AG04449 (cell line): ENCODE measurements at regions not wholly inside any gene's neighbourhood (a gene's known extent, or its start where the extent isn't known, plus 50 kb on each side); places are given as distances from the start of the nearest gene placed in this dataset.

Source experiments
- CTCF ChIA-PET: fragments of 350-600 bp; formaldehyde crosslinking; extraction: SDS; loops from one replicate; lab custom pipeline; 2021; ENCODE audit warnings: antibody characterized with exemption; lab: Yijun Ruan, JAX
- POLR2A ChIA-PET: fragments of 400-600, 350-600 bp; formaldehyde crosslinking; extraction: SDS; loops from one replicate; lab custom pipeline; 2020; ENCODE audit warnings: antibody characterized with exemption, inconsistent platforms; lab: Yijun Ruan, JAX
- DNase-seq: peaks from one replicate; pipeline ENCODE4 v3.0.0-alpha.2; 2010; ENCODE audit warnings: low read depth, low spot score
- H3K4me3 ChIP-seq: 2 replicates; pipeline ENCODE4 v1.5.1; 2011; ENCODE audit warnings: low read depth, mild to moderate bottlenecking, control low read depth, low read length
- TF ChIP-seq, protein P1 (sequence below): IDR thresholded peaks from one replicate; pipeline ENCODE4 v1.5.1; 2011; ENCODE audit warnings: mild to moderate bottlenecking, moderate library complexity, low read length, control low read depth, inconsistent platforms; ENCODE audit not compliant: insufficient read depth; ENCODE audit errors: missing control alignments

- POLR2A ChIA-PET = no interaction called here
- CTCF ChIA-PET = no interaction called here
- TF ChIP-seq, protein P1, sequence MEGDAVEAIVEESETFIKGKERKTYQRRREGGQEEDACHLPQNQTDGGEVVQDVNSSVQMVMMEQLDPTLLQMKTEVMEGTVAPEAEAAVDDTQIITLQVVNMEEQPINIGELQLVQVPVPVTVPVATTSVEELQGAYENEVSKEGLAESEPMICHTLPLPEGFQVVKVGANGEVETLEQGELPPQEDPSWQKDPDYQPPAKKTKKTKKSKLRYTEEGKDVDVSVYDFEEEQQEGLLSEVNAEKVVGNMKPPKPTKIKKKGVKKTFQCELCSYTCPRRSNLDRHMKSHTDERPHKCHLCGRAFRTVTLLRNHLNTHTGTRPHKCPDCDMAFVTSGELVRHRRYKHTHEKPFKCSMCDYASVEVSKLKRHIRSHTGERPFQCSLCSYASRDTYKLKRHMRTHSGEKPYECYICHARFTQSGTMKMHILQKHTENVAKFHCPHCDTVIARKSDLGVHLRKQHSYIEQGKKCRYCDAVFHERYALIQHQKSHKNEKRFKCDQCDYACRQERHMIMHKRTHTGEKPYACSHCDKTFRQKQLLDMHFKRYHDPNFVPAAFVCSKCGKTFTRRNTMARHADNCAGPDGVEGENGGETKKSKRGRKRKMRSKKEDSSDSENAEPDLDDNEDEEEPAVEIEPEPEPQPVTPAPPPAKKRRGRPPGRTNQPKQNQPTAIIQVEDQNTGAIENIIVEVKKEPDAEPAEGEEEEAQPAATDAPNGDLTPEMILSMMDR = no peak
Observed at GRCh38 chr12:39240587-39240986, 202.3 kb downstream of the KIF21A start.

DNA sequence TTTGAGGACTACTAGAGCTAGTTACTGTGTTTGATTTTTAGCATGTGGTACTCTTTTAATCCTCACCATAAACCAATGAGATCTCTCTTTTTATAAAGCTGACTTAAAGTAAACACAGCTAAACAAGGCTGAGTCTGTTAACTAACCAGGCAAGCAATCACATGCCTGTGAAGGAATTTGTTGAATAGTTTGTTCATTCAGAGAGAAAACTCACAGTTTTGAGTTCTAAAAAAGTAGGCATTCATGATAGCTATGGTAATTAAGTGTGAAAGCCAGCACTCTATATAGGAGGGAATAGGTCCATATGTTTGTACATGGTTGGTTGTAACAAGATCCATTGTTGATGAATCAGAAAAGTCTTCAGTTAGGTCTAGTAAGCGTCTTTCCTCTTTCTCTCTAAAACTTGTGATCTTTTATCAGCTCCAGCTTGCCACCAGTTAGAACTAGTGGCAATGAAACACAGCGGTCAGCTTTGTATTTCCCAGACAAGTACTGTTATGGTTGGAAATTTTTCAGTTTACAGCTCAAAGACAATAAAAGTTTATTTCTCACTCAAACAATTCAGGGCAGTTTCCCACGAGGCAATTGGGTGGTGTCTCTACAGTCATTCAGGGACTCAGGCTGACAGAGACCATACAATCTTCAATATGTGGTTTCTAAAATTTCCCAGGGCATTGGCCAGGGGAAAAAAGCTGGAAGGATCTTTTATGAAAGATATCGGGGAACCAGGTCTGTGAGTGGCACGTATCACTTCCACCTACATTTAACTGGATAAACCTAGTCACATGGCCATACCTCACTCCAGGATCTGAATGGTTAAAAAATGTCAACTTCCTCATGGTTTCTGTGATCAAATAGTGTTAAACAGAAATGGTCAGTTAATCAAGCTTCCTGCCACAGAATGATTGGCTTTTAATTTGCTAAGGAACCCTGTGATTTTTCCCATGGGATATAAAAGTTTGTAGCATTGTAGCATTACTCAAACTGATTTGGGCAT lies 203.1 kb downstream of the KIF21A start:
- ChIA-PET CTCF (interaction anchor here (1.0 kb wide), 1 partner anchor 34 kb away, joined by 3 read pairs; no protein-coding TSS in a partner anchor), POLR2A (no interaction called here)
- no peak for DNase-seq
- TF ChIP-seq, protein P1 = no peak
- H3K4me3 ChIP-seq = no peak overlapping the region

More at GRCh38 chr12:39240587-39240986, 202.3 kb downstream of the KIF21A start:
- H3K4me3 ChIP-seq = no peak overlapping the region
- DNase-seq = no peak

- no peak for DNase-seq
- TF ChIP-seq, protein P1 = no peak
- H3K4me3 ChIP-seq = no peak overlapping the region
- POLR2A ChIA-PET = no interaction called here
- CTCF ChIA-PET = no interaction called here
Observed at GRCh38 chr12:39237004-39237403, 205.9 kb downstream of the KIF21A start.

DNA sequence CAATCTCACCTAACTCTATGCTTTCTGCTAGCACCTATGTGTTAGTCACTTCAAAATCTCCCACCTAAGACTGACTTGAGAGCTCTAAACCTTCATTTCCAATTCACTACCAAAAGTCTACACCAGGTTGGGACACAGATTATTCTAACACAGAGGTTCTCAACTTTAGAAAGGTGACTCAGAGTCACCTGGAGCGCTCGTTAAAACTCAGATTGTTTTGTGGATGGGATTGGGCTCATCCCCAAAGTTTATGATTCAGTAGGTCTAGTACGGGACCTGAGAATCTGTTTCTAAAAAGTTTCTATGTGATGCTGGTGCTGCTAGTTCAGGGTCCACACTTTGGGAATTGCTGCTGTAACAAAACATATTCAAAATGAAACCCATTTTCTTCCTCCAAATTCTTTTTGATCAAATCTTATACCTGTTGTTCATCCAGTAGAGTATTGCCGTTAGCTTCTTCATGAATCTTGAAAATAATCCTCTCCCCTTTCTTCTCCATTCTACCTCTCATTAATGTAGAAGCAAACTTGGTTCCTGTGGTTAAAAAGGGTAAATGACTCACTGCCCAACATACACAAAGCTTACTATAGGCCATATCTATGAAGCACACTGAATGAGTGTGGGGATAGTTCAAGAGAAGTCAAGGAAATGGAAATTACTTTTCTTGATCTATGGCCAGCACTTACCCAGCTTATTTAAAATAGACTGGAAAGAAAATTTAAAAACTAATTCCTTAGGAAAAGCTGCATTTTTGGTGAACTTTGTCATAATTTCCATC lies 206.7 kb downstream of the KIF21A start:
- ChIA-PET CTCF (no interaction called here), POLR2A (no interaction called here)
- TF ChIP-seq, protein P1 = no peak
- H3K4me3 ChIP-seq = no peak overlapping the region
- DNase-seq = no peak

DNA sequence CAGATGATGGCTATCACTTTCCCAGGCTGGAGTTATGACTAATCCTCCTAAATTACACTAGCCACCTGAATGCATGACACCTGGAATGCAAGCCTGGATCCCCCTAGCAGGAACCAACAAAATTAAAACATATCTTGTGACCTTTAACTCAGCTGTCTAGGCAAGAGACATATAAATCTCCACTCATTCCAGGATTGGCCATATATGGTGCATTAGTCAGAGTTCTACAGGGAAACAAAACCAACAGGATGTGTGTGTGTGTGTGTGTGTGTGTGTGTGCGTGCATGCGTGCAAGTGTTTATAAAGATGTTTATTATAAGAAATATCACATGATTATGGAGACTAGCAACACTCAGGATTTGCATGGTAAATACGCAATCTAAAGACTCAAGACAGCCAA lies 212.8 kb downstream of the KIF21A start:
- DNase-seq = no peak
- ChIA-PET CTCF (no interaction called here), POLR2A (no interaction called here)
- H3K4me3 ChIP-seq = no peak overlapping the region
- TF ChIP-seq, protein P1 = no peak

DNA sequence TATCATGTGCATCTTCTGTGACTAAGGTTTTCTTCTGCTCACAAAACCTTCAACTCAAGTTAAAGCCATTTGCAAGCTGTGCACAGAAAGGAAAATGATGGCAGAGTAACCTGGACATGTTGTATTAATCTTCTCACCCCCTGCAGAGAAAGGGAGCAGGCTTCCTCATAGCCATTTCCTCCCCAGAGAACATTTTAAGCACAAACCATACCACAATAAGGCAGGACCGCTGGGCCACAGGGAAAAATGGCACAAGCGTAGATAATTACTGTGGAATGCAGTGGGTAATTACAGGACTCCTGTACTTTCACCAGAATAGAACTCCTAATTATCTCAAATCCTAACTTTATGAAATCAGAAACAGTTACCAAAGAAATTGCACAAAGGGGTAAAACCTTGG lies 215.7 kb downstream of the KIF21A start:
- H3K4me3 ChIP-seq = no peak overlapping the region
- ChIA-PET POLR2A (no interaction called here), CTCF (no interaction called here)
- DNase-seq = no peak
- TF ChIP-seq, protein P1 = no peak
